ENCODE measurements at regions not wholly inside any gene's neighbourhood (a gene's known extent, or its start where the extent isn't known, plus 50 kb on each side); places are given as distances from the start of the nearest gene placed in this dataset.

GRCh38 chr3:25894101-25894500 lies 104.2 kb downstream of the OXSM start:
- H3K36me3 Mint-ChIP-seq (ENCODE audit: low read depth), result no peaks in the 10 kb centered on the region

GRCh38 chr3:25895031-25895430 lies 105.1 kb downstream of the OXSM start:
- CTCF ChIA-PET, result interaction anchor here (1.8 kb wide), 1 partner anchor 38 kb away, joined by 9 read pairs; no protein-coding TSS in a partner anchor
- DNase-seq, result no peak
- no peaks in the 10 kb centered on the region for H3K9me3 Mint-ChIP-seq
- POLR2A ChIA-PET, result no interaction called here
- H3K27me3 Mint-ChIP-seq, result no peaks in the 10 kb centered on the region
- intact Hi-C loops (cut with micrococcal nuclease), result no loop called here
- no peak for TF ChIP-seq CTCF (IDR thresholded peaks at IDR 0.05)
- H3K36me3 Mint-ChIP-seq (ENCODE audit: low read depth), result no peaks in the 10 kb centered on the region
- ATAC-seq, result no peak
- H3K27ac Mint-ChIP-seq, result no peak overlapping the region
- H3K4me3 Mint-ChIP-seq, result no peak overlapping the region
- no peaks in the 10 kb centered on the region for H3K4me1 Mint-ChIP-seq (ENCODE audit: low read depth)

More at GRCh38 chr3:25894101-25894500, 104.2 kb downstream of the OXSM start:
- ChIA-PET CTCF (interaction anchor here (1.8 kb wide), 1 partner anchor 37 kb away, joined by 9 read pairs; no protein-coding TSS in a partner anchor), POLR2A (no interaction called here)
- DNase-seq, result no peak
- TF ChIP-seq CTCF (IDR thresholded peaks at IDR 0.05), result no peak
- no peaks in the 10 kb centered on the region for H3K4me1 Mint-ChIP-seq (ENCODE audit: low read depth)
- ATAC-seq, result no peak
- H3K4me3 Mint-ChIP-seq, result no peak overlapping the region
- intact Hi-C loops (cut with micrococcal nuclease), result no loop called here
- no peak overlapping the region for H3K27ac Mint-ChIP-seq
- no peaks in the 10 kb centered on the region for H3K27me3 Mint-ChIP-seq
- H3K9me3 Mint-ChIP-seq, result no peaks in the 10 kb centered on the region

GRCh38 chr3:25895443-25895842 lies 105.6 kb downstream of the OXSM start:
- TF ChIP-seq CTCF (IDR thresholded peaks at IDR 0.05), result no peak
- no peaks in the 10 kb centered on the region for H3K36me3 Mint-ChIP-seq (ENCODE audit: low read depth)
- ATAC-seq, result no peak
- H3K27me3 Mint-ChIP-seq, result no peaks in the 10 kb centered on the region
- ChIA-PET CTCF (no interaction called here), POLR2A (no interaction called here)
- H3K4me1 Mint-ChIP-seq (ENCODE audit: low read depth), result no peaks in the 10 kb centered on the region
- H3K4me3 Mint-ChIP-seq, result no peak overlapping the region
- no peak overlapping the region for H3K27ac Mint-ChIP-seq
- H3K9me3 Mint-ChIP-seq, result no peaks in the 10 kb centered on the region
- intact Hi-C loops (cut with micrococcal nuclease), result no loop called here
- no peak for DNase-seq

- POLR2A ChIA-PET, result no interaction called here
- peak; percentile 23 for DNase-seq
- TF ChIP-seq CTCF (IDR thresholded peaks at IDR 0.05), result peak; percentile 13
- Mint-ChIP-seq H3K27me3 (no peaks in the 10 kb centered on the region), H3K9me3 (no peaks in the 10 kb centered on the region), H3K36me3 (ENCODE audit: low read depth) (no peaks in the 10 kb centered on the region), H3K27ac (no peak overlapping the region), H3K4me1 (ENCODE audit: low read depth) (peaks cover 4% of the 10 kb centered on the region), H3K4me3 (no peak overlapping the region)
- CTCF ChIA-PET, result no interaction called here
- intact Hi-C loops (cut with micrococcal nuclease), result no loop called here
- peak; percentile 30 for ATAC-seq
These were observed 107.1 kb downstream of the OXSM start for GRCh38 chr3:25897019-25897418.

- POLR2A ChIA-PET, result no interaction called here
- no peak for ATAC-seq
- intact Hi-C loops (cut with micrococcal nuclease), result no loop called here
These were observed 109.6 kb downstream of the OXSM start for GRCh38 chr3:25899352-25900101.

More at GRCh38 chr3:25899352-25900101, 109.6 kb downstream of the OXSM start:
- Mint-ChIP-seq H3K27ac (no peak overlapping the region), H3K27me3 (no peaks in the 10 kb centered on the region), H3K9me3 (no peaks in the 10 kb centered on the region), H3K4me1 (ENCODE audit: low read depth) (peaks cover 11% of the 10 kb centered on the region), H3K36me3 (ENCODE audit: low read depth) (no peaks in the 10 kb centered on the region), H3K4me3 (no peak overlapping the region)
- no peak for TF ChIP-seq CTCF (IDR thresholded peaks at IDR 0.05)
- CTCF ChIA-PET, result interaction anchor here (0.6 to 1.7 kb wide), 2 partner anchors 15 to 251 kb away, joined by 3 to 5 read pairs; no protein-coding TSS in a partner anchor
- no peak for DNase-seq

All from activated CD8-positive, alpha-beta T cell treated with anti-CD3 and anti-CD28 coated beads for 36 hours (primary cell).